H9 (cell line): ENCODE measurements at regions not wholly inside any gene's neighbourhood (a gene's known extent, or its start where the extent isn't known, plus 50 kb on each side); places are given as distances from the start of the nearest gene placed in this dataset.

Experiments
- DNase-seq: peaks from one replicate; pipeline ENCODE4 v3.0.0-alpha.2; 2017
- H2AFZ ChIP-seq: one replicate; pipeline ENCODE4 v1.6.1; 2013; ENCODE audit warnings: mild to moderate bottlenecking, low read length, control low read depth, moderate library complexity
- H2AK5ac ChIP-seq: 2 replicates; pipeline ENCODE4 v1.6.1; 2013; ENCODE audit warnings: low read length, control low read depth, mixed read lengths; ENCODE audit not compliant: insufficient read length
- H2BK120ac ChIP-seq: one replicate; pipeline ENCODE4 v1.6.1; 2013; ENCODE audit warnings: low read depth, mild to moderate bottlenecking, low read length, control low read depth, inconsistent platforms; ENCODE audit not compliant: poor library complexity, severe bottlenecking
- H2BK12ac ChIP-seq: 2 replicates; pipeline ENCODE4 v1.6.1; 2013; ENCODE audit warnings: low read length, control low read depth, mixed read lengths, low read depth; ENCODE audit not compliant: insufficient read length
- H2BK15ac ChIP-seq: 2 replicates; pipeline ENCODE4 v1.6.1; 2013; ENCODE audit warnings: low read depth, low read length, control low read depth
- H2BK20ac ChIP-seq: one replicate; pipeline ENCODE4 v1.6.1; 2013; ENCODE audit warnings: low read depth, mild to moderate bottlenecking, low read length, control low read depth, inconsistent platforms; ENCODE audit not compliant: poor library complexity, severe bottlenecking
- H2BK5ac ChIP-seq: 2 replicates; pipeline ENCODE4 v1.6.1; 2013; ENCODE audit warnings: low read length, control low read depth, mixed read lengths; ENCODE audit not compliant: insufficient read length
- H3K14ac ChIP-seq: 2 replicates; pipeline ENCODE4 v1.6.1; 2013; ENCODE audit warnings: low read length, control low read depth; ENCODE audit not compliant: insufficient read depth
- H3K18ac ChIP-seq: 2 replicates; pipeline ENCODE4 v1.6.1; 2013; ENCODE audit warnings: low read depth, mild to moderate bottlenecking, mixed read lengths, low read length, control low read depth; ENCODE audit not compliant: insufficient read length
- H3K23ac ChIP-seq: 2 replicates; pipeline ENCODE4 v1.6.1; 2013; ENCODE audit warnings: low read length, control low read depth, mixed read lengths, low read depth; ENCODE audit not compliant: insufficient read length
- H3K23me2 ChIP-seq: 2 replicates; pipeline ENCODE4 v1.6.1; 2013; ENCODE audit warnings: low read depth, mild to moderate bottlenecking, mixed read lengths, low read length, control low read depth; ENCODE audit not compliant: insufficient read length, poor library complexity, severe bottlenecking
- H3K27ac ChIP-seq: 2 replicates; pipeline ENCODE4 v1.5.1; 2013; ENCODE audit warnings: low read length, control low read depth, mixed read lengths, low read depth; ENCODE audit not compliant: insufficient read length
- H3K27me3 ChIP-seq: 2 replicates; pipeline ENCODE4 v1.6.1; 2013; ENCODE audit warnings: low read length, control low read depth, inconsistent platforms; ENCODE audit not compliant: insufficient read depth
- H3K4ac ChIP-seq: 2 replicates; pipeline ENCODE4 v1.6.1; 2013; ENCODE audit warnings: low read depth, mild to moderate bottlenecking, control low read depth, inconsistent platforms, low read length, moderate library complexity
- H3K4me1 ChIP-seq: 2 replicates; pipeline ENCODE4 v1.6.1; 2013; ENCODE audit warnings: low read length, control low read depth, inconsistent platforms; ENCODE audit not compliant: insufficient read depth
- H3K4me2 ChIP-seq: 2 replicates; pipeline ENCODE4 v1.6.1; 2013; ENCODE audit warnings: low read length, control low read depth, mixed read lengths; ENCODE audit not compliant: insufficient read length, insufficient read depth
- H3K56ac ChIP-seq: 2 replicates; pipeline ENCODE4 v1.6.1; 2013; ENCODE audit warnings: low read depth, mild to moderate bottlenecking, mixed read lengths, low read length, control low read depth; ENCODE audit not compliant: insufficient read length
- H3K79me1 ChIP-seq: 2 replicates; pipeline ENCODE4 v1.6.1; 2013; ENCODE audit warnings: low read depth, mild to moderate bottlenecking, moderate library complexity, low read length, control low read depth, inconsistent platforms; ENCODE audit not compliant: insufficient read depth, poor library complexity, severe bottlenecking
- H3K79me2 ChIP-seq: 2 replicates; pipeline ENCODE4 v1.6.1; 2013; ENCODE audit warnings: low read length, control low read depth, inconsistent platforms; ENCODE audit not compliant: insufficient read depth
- H3K9ac ChIP-seq: 2 replicates; pipeline ENCODE4 v1.6.1; 2013; ENCODE audit warnings: low read length, control low read depth, mixed read lengths; ENCODE audit not compliant: insufficient read length; ENCODE audit errors: extremely low read depth
- H3K9me3 ChIP-seq: one replicate; pipeline ENCODE4 v1.6.1; 2013; ENCODE audit warnings: low read depth, low read length, inconsistent platforms; ENCODE audit not compliant: control insufficient read depth
- H3T11ph ChIP-seq: one replicate; pipeline ENCODE4 v1.6.1; 2013; ENCODE audit warnings: mild to moderate bottlenecking, low read length, control low read depth, inconsistent platforms
- H4K20me1 ChIP-seq: one replicate; pipeline ENCODE4 v1.6.1; 2013; ENCODE audit not compliant: control insufficient read depth, insufficient read length, insufficient read depth
- H4K5ac ChIP-seq: 2 replicates; pipeline ENCODE4 v1.6.1; 2013; ENCODE audit warnings: low read depth, mild to moderate bottlenecking, mixed read lengths, low read length, control low read depth; ENCODE audit not compliant: insufficient read length
- H4K8ac ChIP-seq: replicated peaks from 2 replicates; pipeline ENCODE4 v1.6.1; 2013; ENCODE audit warnings: low read length, control low read depth, mixed read lengths, low read depth; ENCODE audit not compliant: insufficient read length
- H4K91ac ChIP-seq: 2 replicates; pipeline ENCODE4 v1.6.1; 2013; ENCODE audit warnings: low read depth, mild to moderate bottlenecking, moderate library complexity, mixed read lengths, low read length, control low read depth; ENCODE audit not compliant: insufficient read length
- H3K27ac Mint-ChIP-seq, 3 experiments: 2 replicates in 2 of 3; 3 replicates in 1 of 3; pipeline ENCODE4 v1.8.0; 2020 to 2021; ENCODE audit warnings: mixed read lengths in 3 of 3, mild to moderate bottlenecking in 1 of 3, moderate library complexity in 1 of 3
- H3K27me3 Mint-ChIP-seq: 2 replicates; pipeline ENCODE4 v1.8.0; 2021; ENCODE audit warnings: low read depth, mild to moderate bottlenecking, moderate library complexity, mixed read lengths
- H3K36me3 Mint-ChIP-seq, 3 experiments: 2 replicates in 2 of 3; 3 replicates in 1 of 3; pipeline ENCODE4 v1.8.0; 2020 to 2021; ENCODE audit warnings: low read depth in 3 of 3, mixed read lengths in 3 of 3; ENCODE audit not compliant: insufficient read depth in 1 of 3
- H3K4me1 Mint-ChIP-seq, 2 experiments: 2 replicates each; pipeline ENCODE4 v1.8.0; 2020; ENCODE audit warnings: mixed read lengths in 2 of 2
- H3K4me3 Mint-ChIP-seq, 2 experiments: 2 replicates in 1 of 2; 3 replicates in 1 of 2; pipeline ENCODE4 v1.8.0; 2020 to 2021; ENCODE audit warnings: mild to moderate bottlenecking in 2 of 2, mixed read lengths in 2 of 2, moderate library complexity in 1 of 2
- H3K9me3 Mint-ChIP-seq, 2 experiments: 2 replicates in 1 of 2; 3 replicates in 1 of 2; pipeline ENCODE4 v1.8.0; 2020; ENCODE audit warnings: mild to moderate bottlenecking in 2 of 2, mixed read lengths in 2 of 2, moderate library complexity in 1 of 2
- WGBS: extraction: QIAGEN DNeasy Blood & Tissue Kit; methylation state at CpG from one replicate; pipeline ENCODE4 v1.1.7; 2013; ENCODE audit warnings: missing lambda C conversion rate, low lambda C conversion rate, mixed read lengths; ENCODE audit not compliant: insufficient read length; ENCODE audit errors: extremely low coverage; 5-methylcytosine and 5-hydroxymethylcytosine counted together
- TF ChIP-seq, protein P1 (sequence below): fragments of 200-600 bp; sonication (generic); conservative IDR thresholded peaks from 3 replicates; pipeline ENCODE4 v1.8.0; 2021; ENCODE audit warnings: antibody characterized with exemption, mild to moderate bottlenecking

DNA sequence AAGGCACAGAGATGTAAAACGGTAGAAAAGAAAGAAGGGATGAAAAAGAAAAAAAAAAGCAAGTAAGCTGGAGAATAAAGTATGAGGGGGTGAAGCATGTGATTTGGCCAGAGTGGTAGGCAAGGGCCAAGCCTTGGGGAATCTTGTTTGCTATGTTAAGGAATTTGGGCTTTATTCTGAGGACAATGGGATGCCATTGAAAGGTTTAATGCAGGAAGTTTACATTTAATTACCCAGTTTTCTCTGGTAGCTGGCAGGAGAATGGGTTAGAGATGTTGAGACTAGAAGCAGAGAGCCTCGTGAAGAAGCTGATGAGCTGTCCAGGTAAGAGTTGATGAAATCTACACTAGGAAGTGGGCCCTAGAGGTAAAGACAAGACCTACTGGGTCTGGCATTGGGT is 455.9 kb downstream of the PDCD6IP start:
- H3K23ac ChIP-seq: no peak overlapping the region
- H3T11ph ChIP-seq: no peak overlapping the region
- H3K56ac ChIP-seq: no peak overlapping the region
- H3K79me1 ChIP-seq: no peaks in the 10 kb centered on the region
- H2AFZ ChIP-seq: no peak overlapping the region
- no peak overlapping the region for H3K4me2 ChIP-seq
- no peak overlapping the region for H4K5ac ChIP-seq
- Mint-ChIP-seq H3K27ac (peak overlapping the region in 1 of 3 experiments; percentile 32; a peak in 2 of 7 replicates), H3K9me3 (no peaks in the 10 kb centered on the region), H3K27me3 (peaks cover 36% of the 10 kb centered on the region), H3K4me1 (peaks cover 41 to 50% of the 10 kb centered on the region in 2 experiments), H3K4me3 (no peak overlapping the region), H3K36me3 (no peaks in the 10 kb centered on the region; a peak in 1 of 7 replicates)
- no peaks in the 10 kb centered on the region for H3K9me3 ChIP-seq
- no peak overlapping the region for H2BK15ac ChIP-seq
- no peaks in the 10 kb centered on the region for H4K20me1 ChIP-seq
- no peak overlapping the region for H2AK5ac ChIP-seq
- H3K4me1 ChIP-seq: peaks cover 12% of the 10 kb centered on the region; the same call in 1 of the 2 replicates
- no peak overlapping the region for H3K27ac ChIP-seq
- H4K91ac ChIP-seq: no peak overlapping the region
- no peak for DNase-seq
- H3K4ac ChIP-seq: no peak overlapping the region
- H3K23me2 ChIP-seq: no peaks in the 10 kb centered on the region
- WGBS: no CpG with 5 or more reads among the region's 2 CpGs
- H2BK20ac ChIP-seq: no peak overlapping the region
- H3K79me2 ChIP-seq: no peaks in the 10 kb centered on the region
- TF ChIP-seq, protein P1, sequence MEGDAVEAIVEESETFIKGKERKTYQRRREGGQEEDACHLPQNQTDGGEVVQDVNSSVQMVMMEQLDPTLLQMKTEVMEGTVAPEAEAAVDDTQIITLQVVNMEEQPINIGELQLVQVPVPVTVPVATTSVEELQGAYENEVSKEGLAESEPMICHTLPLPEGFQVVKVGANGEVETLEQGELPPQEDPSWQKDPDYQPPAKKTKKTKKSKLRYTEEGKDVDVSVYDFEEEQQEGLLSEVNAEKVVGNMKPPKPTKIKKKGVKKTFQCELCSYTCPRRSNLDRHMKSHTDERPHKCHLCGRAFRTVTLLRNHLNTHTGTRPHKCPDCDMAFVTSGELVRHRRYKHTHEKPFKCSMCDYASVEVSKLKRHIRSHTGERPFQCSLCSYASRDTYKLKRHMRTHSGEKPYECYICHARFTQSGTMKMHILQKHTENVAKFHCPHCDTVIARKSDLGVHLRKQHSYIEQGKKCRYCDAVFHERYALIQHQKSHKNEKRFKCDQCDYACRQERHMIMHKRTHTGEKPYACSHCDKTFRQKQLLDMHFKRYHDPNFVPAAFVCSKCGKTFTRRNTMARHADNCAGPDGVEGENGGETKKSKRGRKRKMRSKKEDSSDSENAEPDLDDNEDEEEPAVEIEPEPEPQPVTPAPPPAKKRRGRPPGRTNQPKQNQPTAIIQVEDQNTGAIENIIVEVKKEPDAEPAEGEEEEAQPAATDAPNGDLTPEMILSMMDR: no peak
- H3K9ac ChIP-seq: no peak overlapping the region
- no peak overlapping the region for H2BK5ac ChIP-seq
- no peak overlapping the region for H2BK120ac ChIP-seq
- H3K18ac ChIP-seq: no peak overlapping the region
- no peak overlapping the region for H3K14ac ChIP-seq
- no peak overlapping the region for H4K8ac ChIP-seq
- H3K27me3 ChIP-seq: no peaks in the 10 kb centered on the region
- H2BK12ac ChIP-seq: no peak overlapping the region
